GM12892 (cell line): ENCODE measurements at regions not wholly inside any gene's neighbourhood (a gene's known extent, or its start where the extent isn't known, plus 50 kb on each side); places are given as distances from the start of the nearest gene placed in this dataset.

Source experiments
- POLR2A ChIP-seq: IDR thresholded peaks from 2 replicates; pipeline ENCODE4 v1.6.1; 2011; ENCODE audit warnings: low read depth, low read length, control low read depth
- POLR2AphosphoS5 ChIP-seq: IDR thresholded peaks from 2 replicates; pipeline ENCODE4 v1.6.1; 2011; ENCODE audit warnings: low read depth, low read length, control low read depth

- TF ChIP-seq POLR2A (no peak), POLR2AphosphoS5 (no peak)
Observed at GRCh38 chr2:221897718-221898117, 325.6 kb upstream of the EPHA4 start.
